ENCODE measurements at regions not wholly inside any gene's neighbourhood (a gene's known extent, or its start where the extent isn't known, plus 50 kb on each side); places are given as distances from the start of the nearest gene placed in this dataset.

GRCh38 chr1:80827666-80828065 is 973.1 kb upstream of the ADGRL2 start:
- no peak for DNase-seq

- DNase-seq = no peak
Measured at GRCh38 chr1:80825067-80825466, 975.7 kb upstream of the ADGRL2 start.

- DNase-seq = no peak
Measured at GRCh38 chr1:80818211-80818610, 982.5 kb upstream of the ADGRL2 start.

GRCh38 chr1:80807981-80808380 is 992.8 kb upstream of the ADGRL2 start:
- no peak for DNase-seq

- no peak for DNase-seq
Measured at GRCh38 chr1:80806431-80806830, 994.3 kb upstream of the ADGRL2 start.

- DNase-seq = no peak
Measured at GRCh38 chr1:80801695-80802094, 999.0 kb upstream of the ADGRL2 start.

- no peak for DNase-seq
Measured at GRCh38 chr1:80799457-80799856, 1001.3 kb upstream of the ADGRL2 start.

- no peak for DNase-seq
Measured at GRCh38 chr1:80779275-80779674, 1021.5 kb upstream of the ADGRL2 start.

- DNase-seq = no peak
Measured at GRCh38 chr1:80778094-80778840, 1022.5 kb upstream of the ADGRL2 start.

- DNase-seq = no peak
Measured at GRCh38 chr1:80776266-80776665, 1024.5 kb upstream of the ADGRL2 start.

- no peak for DNase-seq
Measured at GRCh38 chr1:80769208-80769750, 1031.5 kb upstream of the ADGRL2 start.

- DNase-seq = no peak
Measured at GRCh38 chr1:80767711-80768110, 1033.0 kb upstream of the ADGRL2 start.

GRCh38 chr1:80759354-80759753 is 1041.4 kb upstream of the ADGRL2 start:
- DNase-seq = no peak

- no peak for DNase-seq
Measured at GRCh38 chr1:80755944-80756343, 1044.8 kb upstream of the ADGRL2 start.

- DNase-seq = no peak
Measured at GRCh38 chr1:80751204-80751603, 1049.5 kb upstream of the ADGRL2 start.

- no peak for DNase-seq
Measured at GRCh38 chr1:80731241-80731894, 1069.4 kb upstream of the ADGRL2 start.

GRCh38 chr1:80722611-80723010 is 1078.1 kb upstream of the ADGRL2 start:
- no peak for DNase-seq

GRCh38 chr1:80706526-80706925 is 1094.2 kb upstream of the ADGRL2 start:
- DNase-seq = no peak

- DNase-seq = no peak
Measured at GRCh38 chr1:80678438-80678837, 1122.3 kb upstream of the ADGRL2 start.

GRCh38 chr1:80675454-80675853 is 1125.3 kb upstream of the ADGRL2 start:
- DNase-seq = no peak

GRCh38 chr1:80673935-80674597 is 1126.7 kb upstream of the ADGRL2 start:
- DNase-seq = no peak

GRCh38 chr1:80668372-80668771 is 1132.4 kb upstream of the ADGRL2 start:
- DNase-seq = no peak

GRCh38 chr1:80666073-80666472 is 1134.7 kb upstream of the ADGRL2 start:
- no peak for DNase-seq

GRCh38 chr1:80659161-80659560 is 1141.6 kb upstream of the ADGRL2 start:
- DNase-seq = no peak

Data from NCI-H510A treated with DMSO at 0.1 percent for 48 hours (cell line).